SIG-M5 treated with dmso at 0.1 percent for 504 hours (cell line): ENCODE measurements at regions not wholly inside any gene's neighbourhood (a gene's known extent, or its start where the extent isn't known, plus 50 kb on each side); places are given as distances from the start of the nearest gene placed in this dataset.
A peak's percentile ranks its signal among the peaks of the same experiment; 100 is the strongest.

ENCODE experiments used
- DNase-seq: peaks from one replicate; lab custom pipeline; 2025; ENCODE audit not compliant: unreplicated experiment; lab: John Stamatoyannopoulos, UW

DNA sequence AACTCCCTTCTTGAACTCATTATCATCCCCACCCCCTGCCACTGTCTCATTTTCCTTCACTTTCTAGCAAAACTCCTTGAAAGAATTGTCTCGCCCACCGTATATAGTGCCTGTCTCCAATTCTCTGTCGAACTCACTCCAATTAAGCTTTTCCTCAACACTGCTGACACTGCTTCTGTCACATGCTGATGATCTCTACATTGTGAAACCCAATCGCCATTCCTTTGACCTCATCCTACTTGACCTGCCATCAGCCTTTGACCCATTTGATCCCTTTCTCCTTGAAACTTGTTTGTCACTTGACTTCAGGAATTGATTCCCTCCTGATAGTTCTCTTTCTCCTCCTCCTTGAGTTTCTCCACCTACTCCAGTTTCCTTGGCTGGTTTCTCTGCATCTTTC is 54.8 kb downstream of the CCDC71L start:
- no peak for DNase-seq

DNA sequence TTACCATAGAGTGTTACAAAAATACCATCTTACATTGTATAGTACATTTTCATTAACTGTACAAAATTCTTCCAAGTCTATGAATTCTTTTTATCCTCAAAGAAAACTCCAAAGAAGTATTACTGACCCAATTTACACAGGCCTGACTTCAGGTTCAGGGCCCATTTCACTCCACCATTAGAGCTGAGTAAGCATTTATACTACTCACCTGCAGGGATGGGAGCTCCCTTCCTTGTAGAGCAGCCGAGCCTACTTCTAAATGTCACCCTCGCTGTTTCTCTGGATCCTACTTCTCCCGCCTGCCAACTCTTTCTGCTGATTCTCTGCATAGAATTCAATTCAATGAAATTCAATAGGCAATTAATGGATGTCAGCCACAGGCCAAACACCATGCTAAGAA is 56.0 kb downstream of the CCDC71L start:
- no peak for DNase-seq

DNA sequence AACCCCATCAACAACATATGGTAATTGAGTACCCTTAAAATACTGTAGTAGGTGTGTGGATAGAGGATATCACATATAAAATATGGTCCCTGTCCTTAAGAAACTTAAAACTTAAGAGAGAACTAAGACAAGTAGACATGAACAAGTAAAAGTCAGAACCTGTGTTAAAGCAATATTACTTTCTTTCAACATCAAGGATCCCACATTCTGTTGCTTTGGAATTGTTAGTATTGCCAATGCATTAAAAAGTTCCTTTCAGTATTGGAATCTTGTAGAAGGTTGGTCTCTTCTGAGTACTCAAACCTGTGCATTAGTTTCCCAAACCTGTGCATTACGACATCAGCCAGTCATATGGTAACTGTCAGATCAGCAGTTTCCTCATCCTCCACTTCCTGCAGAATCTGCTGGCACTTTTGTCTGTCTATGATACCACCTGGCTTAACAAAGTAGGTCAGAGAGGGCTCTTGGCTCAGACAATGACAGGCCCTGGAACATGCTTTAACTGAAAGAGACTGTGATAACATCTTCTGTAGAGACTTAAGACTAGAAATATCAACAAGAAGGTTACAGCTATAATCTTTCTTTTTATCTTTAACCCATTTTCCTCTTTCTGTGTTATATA is 56.5 kb downstream of the CCDC71L start:
- no peak for DNase-seq

DNA sequence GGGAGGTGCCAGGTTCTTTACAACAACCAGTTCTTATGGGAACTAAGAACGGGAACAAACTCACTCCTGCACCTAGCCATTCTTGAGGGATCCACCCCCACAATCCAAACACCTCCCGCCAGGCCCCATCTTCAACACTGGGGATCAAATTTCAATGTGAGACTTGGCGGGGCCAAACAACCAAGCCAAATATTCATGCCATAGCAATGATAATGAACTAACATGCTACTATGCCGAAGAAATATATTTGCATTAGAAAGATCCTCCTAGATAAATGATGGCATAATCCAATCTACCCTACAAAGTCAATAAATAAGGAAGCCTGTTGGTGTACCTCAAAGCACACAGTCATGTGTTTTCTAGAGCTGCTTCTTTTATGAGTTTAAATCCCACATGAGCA is 57.6 kb downstream of the CCDC71L start:
- no peak for DNase-seq

DNA sequence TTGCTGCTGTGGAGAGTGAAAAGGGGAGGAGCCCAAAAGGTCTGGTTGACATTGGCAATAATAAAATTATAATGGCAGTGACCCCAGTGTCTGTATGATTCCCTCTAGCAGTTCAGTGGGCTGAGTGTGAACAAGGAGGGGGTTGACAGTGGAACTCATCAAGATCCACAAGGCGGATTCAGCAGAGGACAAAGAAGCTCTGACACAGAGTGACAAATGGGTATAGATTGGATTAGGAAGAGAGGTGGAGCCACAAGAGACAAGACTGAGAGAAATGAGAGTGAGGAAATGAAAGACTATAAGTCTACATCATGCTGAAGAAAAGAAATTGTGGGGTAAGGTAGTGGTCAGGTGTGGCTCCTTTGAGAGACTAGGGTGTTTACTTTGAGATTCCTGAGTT is 58.9 kb downstream of the CCDC71L start:
- DNase-seq: no peak

DNA sequence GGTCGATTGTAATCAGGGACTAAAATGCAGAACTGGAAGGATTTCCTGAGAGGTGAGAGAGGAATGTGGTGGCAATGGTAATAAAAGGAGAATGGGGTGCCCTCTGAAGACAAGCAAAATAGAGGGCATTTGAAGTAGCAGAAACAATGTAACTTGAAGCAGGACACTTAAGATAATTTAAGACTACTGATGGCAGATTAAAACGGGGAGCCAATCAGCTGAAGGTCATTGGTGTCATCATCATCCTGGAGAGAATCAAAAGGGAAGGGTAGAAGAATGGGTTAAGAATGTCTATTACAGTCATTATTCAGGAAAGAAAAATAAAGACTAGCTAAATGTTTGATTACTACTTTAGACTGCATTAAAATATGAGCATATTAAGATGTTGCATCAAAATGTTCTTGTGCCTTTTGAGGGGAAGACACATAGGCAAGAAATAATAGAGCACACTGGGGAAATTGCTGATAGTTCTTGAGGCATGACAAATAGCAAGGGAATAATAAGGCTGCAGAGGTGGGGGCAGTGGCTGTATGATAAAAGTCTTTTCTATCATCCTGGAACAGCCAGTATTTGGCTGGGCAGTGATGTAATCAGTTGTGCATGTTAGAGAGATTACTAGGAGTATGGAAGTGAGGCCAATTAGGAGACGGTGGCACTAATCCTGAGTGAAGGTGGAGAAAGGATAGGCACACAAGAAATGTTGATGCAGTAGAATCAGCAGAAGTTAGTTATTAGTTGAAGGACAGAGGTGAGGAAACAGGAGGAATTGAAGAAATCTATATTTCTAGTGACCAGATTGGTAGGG is 60.2 kb downstream of the CCDC71L start:
- DNase-seq: no peak

DNA sequence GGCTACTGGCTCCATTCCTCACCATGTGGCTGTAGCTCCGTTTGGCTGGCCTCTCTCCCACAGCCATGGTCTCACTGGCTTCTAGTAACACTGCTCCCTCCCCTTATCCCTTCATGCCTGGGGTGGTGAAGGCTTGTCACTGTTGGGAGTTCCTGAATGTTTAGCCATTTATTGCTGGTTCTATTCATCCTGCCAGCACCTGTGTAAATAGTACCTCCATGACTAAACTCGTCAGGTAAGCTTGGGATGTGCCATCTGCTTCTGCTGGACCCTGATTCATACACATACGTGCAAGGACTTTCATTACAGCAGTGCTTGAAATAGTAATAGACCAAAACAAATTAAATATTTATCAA is 61.6 kb downstream of the CCDC71L start:
- DNase-seq: no peak

DNA sequence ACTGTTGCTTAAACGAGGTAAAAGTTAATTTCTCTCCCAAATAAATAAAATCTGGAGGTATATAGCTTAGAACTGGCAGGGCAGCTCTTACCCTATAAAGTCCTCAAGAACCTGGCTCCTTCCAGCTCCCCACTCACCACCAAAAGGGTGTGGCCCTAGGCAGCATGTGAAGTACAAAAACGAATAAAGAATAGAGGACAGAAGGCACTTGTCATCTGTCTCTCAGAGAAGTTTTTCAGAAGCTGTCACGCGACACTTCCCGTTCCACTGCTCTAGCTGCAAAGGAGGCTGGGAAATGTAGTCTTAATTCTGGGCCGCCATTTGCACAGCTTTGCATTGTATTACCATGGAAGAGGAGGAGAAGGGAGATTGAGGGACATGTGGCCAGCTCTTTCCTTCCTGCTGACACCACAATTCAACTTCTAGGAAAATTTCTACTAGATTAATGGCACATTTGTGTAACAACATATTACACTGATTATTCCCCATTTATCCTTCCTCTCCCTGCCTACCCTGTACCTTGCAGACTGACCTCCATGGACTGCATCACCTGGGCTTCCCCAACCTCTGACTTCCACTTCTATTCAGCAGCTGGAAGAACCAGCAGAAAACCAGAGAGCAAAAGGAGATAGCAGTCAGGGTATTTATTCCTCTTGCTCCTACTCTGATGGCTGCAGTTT is 62.2 kb downstream of the CCDC71L start:
- peak; percentile 86 for DNase-seq

DNA sequence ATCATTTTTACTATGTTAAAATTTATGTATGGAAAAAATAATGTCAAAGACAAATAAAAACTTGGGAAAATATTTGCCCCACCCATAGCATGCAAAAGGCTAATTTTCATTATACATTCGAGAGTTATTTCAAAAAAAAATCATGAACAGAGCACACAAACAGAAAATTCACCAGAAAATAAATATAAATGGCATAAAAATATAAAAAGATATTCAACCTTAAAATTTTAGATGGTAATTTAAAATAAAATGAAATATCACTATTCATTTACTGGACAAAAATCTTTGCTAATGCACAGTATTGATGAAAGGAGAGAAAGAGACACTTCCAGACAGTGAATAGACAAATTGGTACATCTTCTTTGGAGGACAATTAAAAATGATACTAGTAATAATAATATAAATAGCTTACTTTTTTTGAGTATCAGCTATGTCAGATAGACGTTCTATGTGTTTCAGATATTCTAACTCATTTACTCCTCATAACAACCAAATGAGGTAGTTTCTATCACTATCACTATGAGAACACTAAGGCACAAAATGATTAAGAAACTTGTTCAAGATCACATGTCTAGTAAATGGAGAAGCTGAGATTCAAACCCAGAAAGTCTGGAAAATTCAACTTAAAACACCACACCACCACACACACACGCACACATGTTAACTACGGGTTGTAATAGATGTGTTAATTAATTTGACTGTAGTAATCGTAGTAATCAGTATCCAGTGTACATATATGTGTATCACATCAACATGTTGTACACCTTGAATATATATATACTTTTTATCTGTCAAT is 63.0 kb downstream of the CCDC71L start:
- DNase-seq: no peak

DNA sequence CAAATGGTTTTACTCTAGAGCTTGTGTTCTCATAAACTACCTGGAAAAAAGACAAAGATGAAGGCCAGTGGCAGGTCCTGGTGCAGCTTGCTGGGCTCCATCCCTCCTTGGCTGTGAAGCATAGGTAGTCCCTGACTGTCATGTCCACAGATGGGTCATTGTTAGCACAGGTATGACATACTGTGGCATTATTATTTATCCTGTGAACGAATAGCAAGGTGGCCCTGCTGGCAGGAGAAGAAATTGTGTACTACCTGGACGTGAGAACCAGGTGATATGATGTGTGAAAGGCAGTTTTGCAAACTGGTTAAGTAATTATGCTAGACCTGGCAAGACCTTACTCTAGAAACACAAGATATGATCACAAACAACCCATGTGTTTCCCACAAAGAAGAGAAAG is 63.9 kb downstream of the CCDC71L start:
- DNase-seq: no peak

DNA sequence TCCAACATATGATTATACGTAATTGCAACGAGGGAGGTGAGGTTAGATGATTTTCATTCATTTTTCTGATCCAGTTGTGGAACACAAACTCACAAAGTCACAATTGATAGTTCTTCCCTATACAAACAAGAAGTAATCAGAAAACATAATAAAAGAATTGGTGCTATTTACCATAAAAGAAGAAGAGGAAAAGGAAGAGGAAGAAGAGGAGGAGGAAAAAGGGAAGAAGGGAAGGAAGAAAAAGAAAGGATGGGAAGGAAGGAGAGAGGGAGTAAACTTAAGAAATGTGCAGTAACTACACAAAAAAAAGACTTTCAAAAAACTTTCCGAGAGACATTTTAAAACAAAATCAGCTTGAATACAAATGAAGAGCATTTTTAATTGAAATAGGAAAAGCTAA is 65.0 kb downstream of the CCDC71L start:
- no peak for DNase-seq

DNA sequence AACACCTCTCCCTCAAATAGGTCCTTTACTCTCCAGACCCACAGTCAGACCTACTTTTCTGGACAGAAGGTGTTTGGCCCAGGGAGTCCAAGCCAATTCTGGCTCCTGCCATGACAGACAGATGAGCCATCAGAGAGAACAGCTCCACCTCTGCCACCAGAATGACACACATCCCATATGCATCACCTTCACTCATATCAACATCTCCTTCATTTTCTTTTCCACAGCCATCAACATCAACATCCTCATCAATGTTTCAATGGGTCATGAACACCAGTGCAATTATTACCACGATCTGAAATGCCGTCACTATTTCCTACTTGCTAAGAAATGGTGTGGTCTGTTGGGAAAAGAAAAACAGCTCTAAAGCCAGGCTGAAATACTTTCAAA is 67.9 kb downstream of the CCDC71L start:
- DNase-seq: no peak

DNA sequence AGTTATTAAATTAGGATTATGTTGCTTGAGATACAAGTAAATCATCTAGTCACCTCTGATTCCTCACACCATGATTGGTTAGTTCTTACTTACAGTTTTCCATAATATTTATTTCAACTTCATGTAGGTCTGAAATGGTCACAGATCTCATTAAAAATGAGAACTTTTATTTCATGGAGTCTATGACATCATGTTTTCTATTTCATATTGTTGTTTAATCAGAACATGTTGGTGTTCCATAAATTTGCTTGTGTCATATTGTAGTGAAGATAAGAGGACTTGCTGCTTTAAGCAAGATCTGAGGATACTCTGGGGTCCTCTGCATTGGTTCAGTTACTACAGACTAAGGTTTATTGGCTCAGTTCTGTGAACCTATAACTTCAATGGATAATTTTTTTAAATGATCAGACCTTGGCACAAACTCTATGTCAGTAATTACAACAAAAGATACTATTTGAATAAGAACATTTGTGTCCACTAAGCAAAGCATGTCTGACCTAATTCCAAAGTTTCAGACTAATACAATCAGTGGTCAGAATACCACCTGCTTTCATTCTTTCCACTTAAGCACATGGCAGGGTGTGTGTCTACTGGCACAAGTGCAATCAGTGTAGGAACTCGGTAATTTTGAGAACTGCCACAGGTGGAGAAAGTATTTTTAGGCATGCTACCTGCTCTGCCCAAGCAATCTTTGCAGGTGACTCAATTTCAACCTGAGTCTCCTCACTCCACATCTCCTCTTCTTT is 68.5 kb downstream of the CCDC71L start:
- no peak for DNase-seq

DNA sequence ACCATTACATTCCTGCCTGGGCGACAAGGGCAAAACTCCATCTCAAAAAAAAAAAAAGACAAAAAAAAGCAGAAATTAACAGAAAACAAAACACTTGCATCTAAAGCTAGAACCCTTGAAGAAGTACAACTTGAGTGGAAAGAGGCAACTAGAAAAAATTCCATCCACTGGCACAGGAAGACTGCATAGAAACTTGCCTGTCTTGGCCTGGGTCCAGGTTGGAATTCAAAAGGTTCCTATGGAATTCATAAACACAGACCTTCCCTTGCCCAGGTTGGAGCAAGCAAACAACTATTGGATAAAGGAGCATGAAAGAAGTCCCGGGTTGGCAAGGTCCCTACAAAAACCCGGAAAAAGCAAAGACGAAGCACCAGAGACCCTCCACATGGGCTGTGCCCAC is 69.8 kb downstream of the CCDC71L start:
- no peak for DNase-seq

DNA sequence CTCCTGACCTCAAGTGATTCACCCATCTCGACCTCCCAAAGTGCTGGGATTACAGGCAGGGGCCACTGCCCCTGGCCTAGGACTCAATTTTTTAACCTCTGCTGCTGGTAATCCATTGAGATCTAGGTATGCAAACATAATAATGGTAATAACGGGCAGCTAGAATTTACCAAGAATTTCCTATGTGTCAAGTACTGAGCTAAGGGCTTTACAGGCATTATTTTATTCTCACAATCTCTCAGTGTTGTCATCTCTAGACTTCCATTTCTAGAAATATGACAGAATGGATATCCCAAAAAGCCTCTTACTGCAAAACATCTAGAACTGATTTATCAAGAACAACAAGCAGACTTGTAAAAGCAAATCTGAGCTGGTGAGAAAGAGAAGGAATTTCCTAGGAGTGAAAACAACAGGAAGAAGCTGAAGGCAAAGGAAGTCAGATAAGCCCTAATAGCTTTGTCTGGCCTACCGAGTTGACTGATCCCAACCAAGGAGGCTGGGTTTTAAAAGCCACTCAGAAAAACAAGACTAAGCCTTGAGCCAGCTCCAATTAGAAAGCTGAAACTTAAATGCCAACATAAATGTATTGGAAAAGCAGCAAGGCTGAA is 70.6 kb downstream of the CCDC71L start:
- DNase-seq: no peak

DNA sequence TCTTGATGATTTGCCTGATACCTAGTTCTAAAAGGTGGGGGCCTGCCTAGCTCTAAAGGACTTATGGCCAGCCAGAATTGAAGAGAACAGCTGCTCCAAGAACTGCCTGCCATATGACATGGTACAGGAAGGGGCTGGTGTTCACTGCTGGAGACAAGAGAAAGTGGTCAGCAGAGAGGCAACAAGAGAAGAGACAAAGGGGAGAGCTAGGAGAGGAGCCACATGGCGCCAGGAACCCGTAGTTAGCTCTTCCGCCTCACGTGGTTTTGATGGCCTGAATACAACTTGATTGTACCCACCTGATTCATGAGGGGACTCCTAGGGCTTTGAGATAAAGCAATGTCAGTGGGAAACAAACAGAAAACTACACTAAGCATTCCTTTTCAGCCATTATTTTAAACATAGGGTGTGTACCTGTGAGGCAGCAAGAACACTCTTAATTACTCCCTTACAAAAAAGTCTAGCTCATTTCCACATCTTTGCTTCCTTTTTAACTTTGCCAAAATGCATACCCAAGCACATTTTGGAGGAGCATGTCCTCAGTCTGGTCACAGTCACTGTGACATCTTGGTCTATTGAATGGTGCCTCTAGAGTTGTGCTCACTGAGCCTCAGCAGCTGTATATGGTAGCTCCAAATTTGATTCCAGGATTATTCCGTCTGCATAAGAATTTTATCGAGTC is 71.6 kb downstream of the CCDC71L start:
- DNase-seq: no peak

DNA sequence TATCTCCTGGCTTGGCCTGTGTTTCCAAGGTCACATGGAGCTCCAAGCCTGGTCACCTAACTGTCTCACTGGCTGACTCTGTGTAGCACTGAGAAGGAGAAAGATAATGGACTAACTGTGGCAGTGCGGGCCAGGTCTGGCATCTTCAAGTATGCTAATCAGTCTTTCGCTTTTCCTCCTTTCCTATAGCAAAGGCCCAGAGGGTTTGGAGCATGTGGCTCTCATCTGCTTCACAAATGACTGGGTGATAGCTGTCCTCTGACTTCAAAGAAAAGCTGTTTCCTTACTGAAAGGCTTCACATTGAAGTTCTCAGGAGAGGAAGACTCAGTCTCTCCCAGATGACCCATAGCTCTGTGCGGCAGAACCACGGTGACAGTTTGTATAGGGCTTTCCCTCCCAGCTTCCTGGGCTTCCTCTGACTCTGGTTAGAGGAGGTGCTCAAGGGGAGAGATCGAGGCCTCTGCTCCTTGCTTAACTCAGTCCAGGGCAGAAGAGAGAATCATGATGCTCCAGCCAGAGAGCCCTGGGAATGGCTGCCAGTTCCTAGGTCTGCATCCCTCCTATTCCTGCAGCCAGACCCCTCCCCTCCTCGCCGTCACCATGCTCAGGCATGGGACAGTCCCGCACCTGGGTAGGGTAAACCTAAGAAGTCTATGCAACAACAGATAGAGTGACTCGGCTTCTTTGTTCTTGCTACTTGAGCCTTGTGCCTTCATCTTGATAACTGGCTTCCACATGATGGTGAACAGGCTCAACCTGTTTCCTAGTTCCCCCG is 72.3 kb downstream of the CCDC71L start:
- DNase-seq: peak; percentile 39

DNA sequence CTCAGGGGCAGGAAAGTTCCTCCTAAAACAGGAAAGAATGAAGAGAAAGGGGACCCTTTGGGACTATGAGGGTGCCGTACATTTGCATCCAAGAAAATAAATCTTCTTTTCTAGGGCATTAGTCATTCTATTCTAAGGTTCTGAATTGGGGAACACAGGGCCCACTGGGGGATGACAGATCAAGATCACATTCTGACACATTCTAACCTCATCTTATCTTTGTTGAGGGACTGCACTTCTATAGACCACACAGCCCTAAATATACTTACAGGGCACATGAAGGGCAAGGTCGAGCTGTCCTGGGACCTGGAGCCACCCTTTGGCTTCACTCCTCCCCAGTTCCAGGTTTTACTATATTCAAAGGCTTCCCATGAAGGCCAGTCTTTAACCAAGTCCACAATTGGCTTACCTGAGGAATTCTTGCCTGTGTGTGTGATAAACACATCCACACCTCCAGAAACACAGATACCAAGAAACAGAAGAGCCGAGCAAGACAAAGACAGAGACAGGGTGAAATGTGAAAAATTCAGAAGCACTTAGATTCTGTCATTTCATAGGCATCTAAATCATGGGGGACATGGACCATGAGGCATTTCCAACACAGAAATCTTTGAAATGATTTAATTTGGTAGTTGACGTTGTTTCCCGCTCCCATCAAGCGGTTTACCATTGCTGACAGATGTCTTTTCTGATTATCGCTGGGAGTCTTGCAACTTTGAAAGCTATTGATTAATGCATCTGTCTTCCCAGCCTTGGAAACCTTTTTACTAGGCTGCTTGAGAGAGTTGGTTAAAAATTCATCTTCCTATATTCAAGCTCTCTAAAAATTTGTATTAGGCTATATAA is 75.8 kb downstream of the CCDC71L start:
- no peak for DNase-seq
